ENCODE measurements at regions not wholly inside any gene's neighbourhood (a gene's known extent, or its start where the extent isn't known, plus 50 kb on each side); places are given as distances from the start of the nearest gene placed in this dataset.

GRCh38 chr1:91161749-91162148 is 139.9 kb upstream of the ZNF644 start:
- TF ChIP-seq CTCF (IDR thresholded peaks at IDR 0.05) (no peak), POLR2A (IDR thresholded peaks at IDR 0.05) (no peak)

Measured in esophagus squamous epithelium (tissue), 4 donors.